ENCODE measurements at regions not wholly inside any gene's neighbourhood (a gene's known extent, or its start where the extent isn't known, plus 50 kb on each side); places are given as distances from the start of the nearest gene placed in this dataset.

- H3K4me3 ChIP-seq (ENCODE audit: low read depth, low read length): no peak overlapping the region
- ChIA-PET POLR2A (no interaction called here), CTCF (interaction anchor here (0.9 to 1.0 kb wide), 2 partner anchors 26 to 264 kb away, joined by 3 to 4 read pairs; no protein-coding TSS in a partner anchor)
- no peak for TF ChIP-seq CTCF (IDR thresholded peaks at IDR 0.05; ENCODE audit: insufficient read depth, low read length, missing control alignments)
- DNase-seq (ENCODE audit: low read depth, low spot score): no peak
These were observed 202.1 kb downstream of the NXNL2 start for GRCh38 chr9:88737031-88737430.

- no peak overlapping the region for H3K4me3 ChIP-seq (ENCODE audit: low read depth, low read length)
- CTCF ChIA-PET: no interaction called here
- POLR2A ChIA-PET: no interaction called here
- DNase-seq (ENCODE audit: low read depth, low spot score): no peak
- no peak for TF ChIP-seq CTCF (IDR thresholded peaks at IDR 0.05; ENCODE audit: insufficient read depth, low read length, missing control alignments)
These were observed 202.9 kb downstream of the NXNL2 start for GRCh38 chr9:88737876-88738275.

- no peak for TF ChIP-seq CTCF (IDR thresholded peaks at IDR 0.05; ENCODE audit: insufficient read depth, low read length, missing control alignments)
- ChIA-PET POLR2A (no interaction called here), CTCF (interaction anchor here (1.3 kb wide), 1 partner anchor 262 kb away, joined by 4 read pairs; no protein-coding TSS in a partner anchor)
- H3K4me3 ChIP-seq (ENCODE audit: low read depth, low read length): no peak overlapping the region
- DNase-seq (ENCODE audit: low read depth, low spot score): peak; percentile 84
These were observed 203.7 kb downstream of the NXNL2 start for GRCh38 chr9:88738709-88739108.

GRCh38 chr9:88739373-88739772 lies 204.4 kb downstream of the NXNL2 start:
- no peak for DNase-seq (ENCODE audit: low read depth, low spot score)
- ChIA-PET POLR2A (no interaction called here), CTCF (interaction anchor here (1.3 kb wide), 1 partner anchor 262 kb away, joined by 4 read pairs; no protein-coding TSS in a partner anchor)
- H3K4me3 ChIP-seq (ENCODE audit: low read depth, low read length): no peak overlapping the region
- no peak for TF ChIP-seq CTCF (IDR thresholded peaks at IDR 0.05; ENCODE audit: insufficient read depth, low read length, missing control alignments)

GRCh38 chr9:88740844-88741243 lies 205.9 kb downstream of the NXNL2 start:
- POLR2A ChIA-PET: no interaction called here
- no peak for TF ChIP-seq CTCF (IDR thresholded peaks at IDR 0.05; ENCODE audit: insufficient read depth, low read length, missing control alignments)
- no peak overlapping the region for H3K4me3 ChIP-seq (ENCODE audit: low read depth, low read length)
- no peak for DNase-seq (ENCODE audit: low read depth, low spot score)
- CTCF ChIA-PET: no interaction called here

- no peak overlapping the region for H3K4me3 ChIP-seq (ENCODE audit: low read depth, low read length)
- ChIA-PET CTCF (no interaction called here), POLR2A (no interaction called here)
- no peak for TF ChIP-seq CTCF (IDR thresholded peaks at IDR 0.05; ENCODE audit: insufficient read depth, low read length, missing control alignments)
- no peak for DNase-seq (ENCODE audit: low read depth, low spot score)
These were observed 206.4 kb downstream of the NXNL2 start for GRCh38 chr9:88741335-88741734.

Data from AG04449 (cell line).